SK-N-DZ (cell line): ENCODE measurements at regions not wholly inside any gene's neighbourhood (a gene's known extent, or its start where the extent isn't known, plus 50 kb on each side); places are given as distances from the start of the nearest gene placed in this dataset.
"Not testable (repeated sequence)": the region's sequence is repeated elsewhere in the genome, so short reads cannot be mapped to it uniquely, and the experiment has no call there.

Experiments used
- DNase-seq: peaks from one replicate; pipeline ENCODE4 v3.0.0-alpha.2; 2015; ENCODE audit warnings: low spot score

DNA sequence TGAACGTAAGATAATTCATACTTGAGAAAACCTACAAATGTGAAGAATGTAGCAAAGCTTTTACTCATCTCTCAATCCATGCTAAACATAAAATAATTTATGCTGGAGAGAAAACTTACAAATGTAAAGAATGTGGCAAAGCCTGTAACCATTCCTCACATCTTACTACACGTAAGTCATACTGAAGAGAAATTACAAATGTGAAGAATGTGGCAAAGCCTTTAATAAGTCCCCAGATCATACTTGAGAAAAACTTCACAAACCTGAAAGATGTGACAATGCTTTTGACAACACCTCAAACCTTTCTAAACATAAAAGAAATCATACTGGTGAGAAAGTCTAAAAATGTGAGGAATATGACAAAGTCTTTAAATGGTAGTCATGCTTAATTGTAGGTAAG, 89.4 kb downstream of the ZNF675 start:
- DNase-seq = no peak

DNA sequence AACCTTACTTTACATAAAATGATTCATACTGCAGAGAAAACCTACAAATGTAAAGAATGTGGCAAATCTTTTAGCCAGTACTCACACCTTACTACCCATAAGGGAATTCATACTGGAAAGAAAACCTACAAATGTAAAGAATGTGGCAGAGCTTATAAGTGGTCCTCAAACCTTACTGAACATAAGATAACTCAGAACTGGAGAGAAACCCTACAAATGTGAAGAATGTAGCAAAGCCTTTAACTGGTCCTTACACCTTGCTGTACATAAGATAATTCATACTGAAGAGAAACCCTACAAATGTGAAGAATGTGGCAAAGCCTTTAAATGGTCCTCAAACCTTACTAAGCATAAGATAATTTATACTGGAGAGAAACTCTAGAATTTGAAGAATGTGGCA, 90.1 kb downstream of the ZNF675 start:
- no peak for DNase-seq

DNA sequence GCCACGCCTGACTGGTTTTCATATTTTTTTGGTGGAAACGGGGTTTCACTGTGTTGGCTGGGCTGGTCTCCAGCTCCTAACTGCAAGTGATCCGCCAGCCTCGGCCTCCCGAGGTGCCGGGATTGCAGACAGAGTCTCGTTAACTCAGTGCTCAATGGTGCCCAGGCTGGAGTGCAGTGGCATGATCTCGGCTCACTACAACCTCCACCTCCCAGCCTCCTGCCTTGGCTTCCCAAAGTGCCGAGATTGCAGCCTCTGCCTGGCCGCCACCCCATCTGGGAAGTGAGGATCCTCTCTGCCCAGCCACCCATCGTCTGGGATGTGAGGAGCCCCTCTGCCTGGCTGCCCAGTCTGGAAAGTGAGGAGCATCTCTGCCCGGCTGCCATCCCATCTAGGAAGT, 92.7 kb downstream of the ZNF675 start:
- DNase-seq = not testable (repeated sequence)

DNA sequence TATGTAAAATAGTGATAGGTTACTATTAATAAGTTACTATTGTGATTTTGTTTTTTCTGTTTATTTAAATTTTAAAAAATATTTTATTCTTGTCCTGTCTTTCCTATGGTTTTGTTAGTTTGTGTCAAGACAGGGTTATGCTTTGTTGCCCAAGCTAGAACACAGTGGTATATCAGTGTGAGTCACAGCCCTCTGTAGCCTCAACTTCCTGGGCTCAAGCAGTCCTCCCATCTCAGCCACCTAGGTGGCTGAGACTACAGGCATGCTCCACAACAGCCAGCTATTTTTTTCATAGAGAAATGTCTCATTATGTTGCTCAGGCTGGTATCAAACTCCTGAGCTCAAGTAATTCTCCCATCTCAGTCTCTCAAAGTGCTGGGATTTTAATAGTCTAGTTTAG, 99.5 kb downstream of the ZNF675 start:
- no peak for DNase-seq

DNA sequence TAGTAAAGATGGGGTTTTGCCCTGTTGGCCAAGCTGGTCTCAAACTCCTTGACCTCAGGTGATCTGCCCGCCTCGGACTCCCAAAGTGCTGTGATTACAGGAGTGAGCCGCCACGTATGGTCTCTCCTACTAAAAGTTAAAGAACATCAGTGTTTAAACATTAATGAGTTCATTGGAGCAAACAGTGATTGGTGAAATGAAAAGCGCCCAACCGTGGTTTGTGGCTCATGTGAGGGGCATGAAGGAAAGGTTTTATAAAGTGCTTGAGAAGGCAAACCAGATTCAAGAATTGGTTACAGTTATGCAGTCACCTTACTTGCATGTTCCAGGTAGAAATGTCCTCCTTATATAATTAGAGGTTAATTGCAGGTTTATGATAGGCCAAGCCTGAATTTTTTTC, 109.5 kb downstream of the ZNF675 start:
- no peak for DNase-seq

DNA sequence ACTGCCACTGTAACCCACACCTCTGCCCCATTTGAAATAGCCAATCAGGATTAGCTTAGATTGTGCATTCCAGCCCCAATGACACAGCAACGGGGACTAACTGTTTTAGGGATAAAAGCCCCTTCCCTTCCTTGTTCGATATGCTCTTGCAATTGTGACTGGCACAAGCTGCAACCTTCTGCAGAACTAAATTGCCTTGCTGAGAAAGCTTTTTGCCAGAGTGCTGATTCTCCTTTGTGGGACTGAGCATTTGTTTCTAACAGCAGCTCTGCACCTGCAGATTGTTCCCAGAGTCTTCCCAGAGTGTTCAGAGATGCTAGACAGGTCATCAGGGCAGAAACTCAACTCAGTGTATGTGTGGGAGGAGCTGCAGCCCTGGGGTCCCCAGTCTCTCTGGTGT, 115.8 kb downstream of the ZNF675 start:
- no peak for DNase-seq

DNA sequence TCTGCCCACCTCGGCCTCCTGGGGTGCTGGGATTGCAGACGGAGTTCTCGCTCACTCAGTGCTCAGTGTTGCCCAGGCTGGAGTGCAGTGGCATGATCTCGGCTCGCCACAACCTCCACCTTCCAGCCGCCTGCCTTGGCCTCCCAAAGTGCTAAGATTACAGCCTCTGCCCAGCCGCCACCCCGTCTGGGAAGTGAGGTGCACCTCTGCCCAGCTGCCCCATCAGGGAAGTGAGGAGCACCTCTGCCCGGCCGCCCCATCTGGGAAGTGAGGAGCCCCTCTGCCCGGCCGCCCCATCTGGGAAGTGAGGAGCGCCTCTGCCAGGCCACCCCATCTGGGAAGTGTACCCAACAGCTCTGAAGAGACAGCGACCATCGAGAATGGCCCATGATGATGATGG, 118.9 kb downstream of the ZNF675 start:
- DNase-seq = not testable (repeated sequence)

DNA sequence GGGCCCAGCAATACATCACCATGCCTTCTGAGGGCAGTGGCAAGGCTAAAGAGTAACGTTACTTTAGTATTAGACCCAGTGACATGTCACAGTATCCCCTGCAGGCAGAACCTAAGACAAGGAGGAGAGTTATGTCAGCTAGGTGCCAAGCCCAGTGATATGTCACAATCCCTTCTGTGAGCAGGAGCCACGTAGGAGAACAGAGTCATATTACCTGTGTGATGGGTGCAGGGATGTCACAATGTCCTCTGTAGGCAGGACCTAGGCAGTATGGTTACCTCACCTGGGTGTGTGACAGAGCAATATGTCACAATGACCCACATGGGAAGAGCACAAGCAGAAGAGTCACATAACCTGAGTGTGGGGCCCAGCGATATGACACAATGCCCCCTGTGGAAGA, 121.8 kb downstream of the ZNF675 start:
- no peak for DNase-seq

DNA sequence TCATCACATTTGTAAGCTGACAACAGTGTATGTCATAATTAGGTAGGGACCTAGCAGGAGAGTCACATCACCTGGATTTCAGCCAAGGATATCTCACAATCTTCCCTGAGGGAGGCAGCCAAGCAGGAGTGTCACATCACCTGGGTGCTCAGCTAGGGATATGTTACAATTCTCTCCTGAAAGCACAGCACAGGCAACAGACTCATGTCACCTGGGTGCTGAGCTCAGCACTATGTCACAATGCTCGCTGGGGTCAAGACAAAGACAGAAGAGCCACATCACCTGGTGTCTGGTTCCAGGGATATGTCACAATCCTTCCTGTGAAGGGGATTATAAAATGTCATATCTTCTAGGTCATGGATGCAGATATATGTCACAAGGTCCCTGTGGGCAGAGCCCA, 123.7 kb downstream of the ZNF675 start:
- DNase-seq = no peak

DNA sequence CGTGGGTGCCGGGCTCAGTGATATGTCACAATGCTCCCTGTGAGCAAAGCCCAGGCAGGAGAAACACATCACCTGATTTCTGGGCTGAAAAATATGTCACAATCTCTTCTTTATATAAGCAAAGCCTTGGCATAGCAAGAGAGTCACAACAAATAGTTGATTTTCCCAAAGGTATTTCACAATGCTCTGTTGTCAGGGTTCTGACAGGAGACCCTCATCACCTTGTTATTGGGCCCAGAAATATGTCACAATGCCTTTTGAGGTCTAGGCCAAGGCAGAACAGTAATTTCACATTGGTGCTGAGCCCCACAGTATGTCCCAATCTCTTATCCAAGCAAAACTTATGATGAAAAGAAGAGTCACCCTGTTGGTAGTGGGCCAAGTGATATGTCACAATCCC, 125.7 kb downstream of the ZNF675 start:
- no peak for DNase-seq

DNA sequence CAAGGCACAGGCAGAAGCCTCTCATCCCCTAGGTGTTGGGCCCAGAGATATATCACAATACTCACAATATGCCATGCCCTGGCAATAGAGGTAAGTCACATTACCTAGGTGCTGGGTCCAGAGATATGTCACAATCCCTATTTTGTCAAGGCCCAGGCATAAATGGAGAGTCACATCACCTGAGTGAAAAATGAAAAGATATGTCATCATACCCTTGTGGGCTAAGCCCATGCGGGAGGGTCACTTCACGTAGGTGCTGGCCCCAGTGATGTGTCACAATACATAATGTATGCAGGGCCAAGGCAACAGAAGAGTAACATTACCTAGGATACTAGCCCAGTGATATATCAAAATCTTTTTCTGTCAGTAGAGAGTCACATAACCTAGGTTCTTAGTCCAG, 127.0 kb downstream of the ZNF675 start:
- no peak for DNase-seq

DNA sequence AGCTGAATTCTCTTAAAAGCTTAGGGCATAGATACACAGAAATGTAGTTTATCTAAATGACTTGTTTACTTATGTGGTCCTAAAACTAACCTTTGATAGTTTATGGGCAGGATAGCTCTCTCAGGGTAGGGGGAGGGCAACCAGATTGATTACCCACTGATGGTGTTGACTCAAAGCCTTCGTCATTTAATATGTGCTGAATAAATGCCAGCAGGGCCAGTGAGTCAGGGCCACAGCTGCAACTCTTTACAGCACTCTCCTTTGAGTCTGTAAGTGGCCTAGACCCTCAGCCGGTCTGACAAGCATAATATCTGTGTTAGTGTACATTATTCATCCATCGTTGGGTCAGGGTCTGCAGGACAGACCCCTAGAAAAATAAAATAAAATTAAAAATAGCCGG, 128.5 kb downstream of the ZNF675 start:
- no peak for DNase-seq

DNA sequence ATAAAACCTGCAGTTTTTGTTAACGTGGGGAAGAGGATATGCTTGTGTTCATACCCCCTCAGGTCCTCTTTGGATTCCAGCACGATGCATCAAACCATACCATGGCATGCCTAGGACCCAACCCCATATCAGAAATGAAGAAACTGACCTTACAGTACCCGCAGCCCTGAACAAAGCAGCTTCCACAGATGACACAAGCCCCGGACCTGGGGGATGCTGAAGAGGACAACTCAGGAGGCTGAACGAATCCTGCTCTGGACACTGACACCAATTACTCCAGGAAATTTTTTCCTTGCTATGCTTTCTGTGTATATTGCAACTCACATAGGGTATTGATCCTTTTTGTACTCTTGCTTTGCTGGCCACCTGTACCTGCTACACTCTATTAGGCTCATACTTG, 129.6 kb downstream of the ZNF675 start:
- no peak for DNase-seq

DNA sequence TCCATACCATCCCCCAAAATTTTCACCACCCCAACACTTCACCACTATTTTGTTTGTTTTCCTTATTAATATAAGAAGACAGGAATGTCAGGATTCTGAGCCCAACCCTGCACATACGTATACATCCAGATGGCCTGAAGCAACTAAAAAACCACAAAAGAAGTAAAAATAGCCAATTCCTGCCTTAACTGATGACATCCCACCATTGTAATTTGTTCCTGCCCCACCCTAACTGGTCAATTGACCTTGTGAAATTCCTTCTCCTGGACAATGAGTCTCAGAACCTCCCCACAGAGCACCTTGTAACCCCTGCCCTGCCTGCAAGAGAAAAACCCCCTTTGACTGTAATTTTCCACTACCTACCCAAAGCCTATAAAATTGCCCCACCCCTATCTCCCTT, 132.5 kb downstream of the ZNF675 start:
- DNase-seq = no peak

DNA sequence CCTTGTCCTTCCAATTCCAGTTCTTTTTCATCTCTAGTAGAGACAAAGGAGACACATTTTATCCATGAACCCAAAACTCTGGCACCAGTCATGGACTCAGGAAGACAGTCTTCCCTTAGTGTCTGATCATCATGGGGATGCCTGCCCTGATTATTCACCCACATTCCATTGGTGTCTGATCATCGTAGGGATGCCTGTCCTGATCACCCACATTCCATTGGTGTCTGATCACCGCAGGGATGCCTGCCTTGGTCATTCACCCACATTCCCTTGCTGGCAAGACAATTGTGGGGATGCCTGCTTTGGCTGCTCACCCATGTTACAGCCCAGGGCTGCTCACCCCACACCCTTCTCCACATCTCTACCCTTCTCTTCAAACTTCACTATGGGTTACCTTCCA, 136.9 kb downstream of the ZNF675 start:
- not testable (repeated sequence) for DNase-seq

DNA sequence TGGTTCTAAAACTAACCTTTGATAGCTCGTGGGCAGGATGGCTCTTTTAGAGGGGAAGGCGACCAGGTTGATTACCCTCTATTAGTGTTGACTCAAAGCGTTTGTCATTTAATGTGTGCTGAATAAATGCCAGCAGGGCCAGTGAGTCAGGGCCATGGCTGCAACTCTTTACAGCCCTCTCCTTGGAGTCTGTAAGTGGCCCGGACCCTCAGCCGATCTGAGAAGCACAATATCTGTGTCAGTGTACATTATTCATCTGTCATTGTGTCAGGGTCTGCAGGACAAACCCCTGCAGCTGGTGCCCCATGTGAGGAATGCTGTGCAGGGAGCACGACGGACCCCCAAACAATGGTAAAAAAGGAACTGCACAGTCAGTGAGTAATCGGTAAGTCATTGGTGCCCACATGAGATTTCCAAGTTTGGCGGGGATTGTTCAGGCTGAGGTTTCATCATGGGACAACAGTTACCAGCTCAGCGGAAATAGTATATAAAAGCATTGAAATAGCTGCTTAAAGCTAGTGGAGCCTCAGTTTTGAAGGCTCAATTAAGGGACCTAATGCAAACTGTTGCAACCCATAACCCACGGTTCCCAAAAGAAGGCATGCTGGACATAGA, 139.1 kb downstream of the ZNF675 start:
- DNase-seq = no peak

DNA sequence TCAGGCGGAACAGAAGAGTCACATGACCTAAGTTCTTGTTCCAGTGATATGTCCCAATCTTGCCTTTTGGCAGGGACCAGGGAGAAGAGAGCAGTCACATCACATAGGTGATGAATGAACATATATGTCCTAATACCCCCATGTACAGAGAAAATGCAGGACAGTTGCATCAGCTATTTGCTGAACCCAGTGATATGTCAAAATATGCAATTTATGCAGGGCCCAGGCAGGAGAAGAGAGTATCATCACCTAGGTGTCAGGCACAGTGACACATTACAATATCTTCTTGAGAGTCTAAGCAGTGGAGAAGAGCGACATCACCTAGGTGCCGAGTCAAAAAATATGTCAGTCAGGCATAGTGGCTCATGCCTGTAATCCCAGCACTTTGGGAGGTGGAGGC, 139.9 kb downstream of the ZNF675 start:
- no peak for DNase-seq

DNA sequence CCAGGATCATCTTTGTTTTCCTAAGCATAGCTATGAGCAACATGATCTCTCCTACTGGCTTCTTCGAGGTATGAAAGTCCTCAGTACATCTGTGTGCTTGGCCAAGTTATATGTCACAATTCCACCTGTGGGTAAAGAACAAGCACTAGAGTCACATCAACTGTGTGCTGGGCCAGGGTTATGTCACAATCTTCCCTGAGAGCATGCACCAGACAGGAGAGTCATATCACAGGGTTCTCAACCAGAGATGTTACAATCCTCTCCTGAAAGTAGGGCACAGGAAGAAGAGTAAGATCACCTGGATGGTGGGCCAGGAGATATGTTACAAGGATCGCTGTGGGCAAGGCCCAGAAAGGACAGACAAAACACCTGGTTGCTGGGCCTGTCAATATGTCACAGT, 143.7 kb downstream of the ZNF675 start:
- no peak for DNase-seq

DNA sequence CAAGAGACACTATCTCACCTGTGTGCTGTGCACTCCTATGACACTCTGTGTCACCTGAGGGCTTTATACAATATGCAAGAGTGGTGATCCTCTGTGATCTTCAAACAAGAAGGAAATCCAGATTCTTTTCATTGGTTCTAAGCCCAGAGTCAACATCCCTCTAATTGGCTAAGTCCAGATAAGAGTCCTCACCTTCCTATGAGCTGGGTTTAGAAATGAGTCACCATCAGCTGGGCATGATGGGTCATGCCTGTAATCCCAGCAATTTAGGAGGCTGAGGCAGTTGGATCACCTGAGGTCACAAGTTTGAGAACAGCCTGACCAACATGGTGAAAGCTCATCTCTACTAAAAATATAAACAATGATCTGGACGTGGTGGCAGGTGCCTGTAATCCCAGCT, 144.4 kb downstream of the ZNF675 start:
- DNase-seq = no peak

DNA sequence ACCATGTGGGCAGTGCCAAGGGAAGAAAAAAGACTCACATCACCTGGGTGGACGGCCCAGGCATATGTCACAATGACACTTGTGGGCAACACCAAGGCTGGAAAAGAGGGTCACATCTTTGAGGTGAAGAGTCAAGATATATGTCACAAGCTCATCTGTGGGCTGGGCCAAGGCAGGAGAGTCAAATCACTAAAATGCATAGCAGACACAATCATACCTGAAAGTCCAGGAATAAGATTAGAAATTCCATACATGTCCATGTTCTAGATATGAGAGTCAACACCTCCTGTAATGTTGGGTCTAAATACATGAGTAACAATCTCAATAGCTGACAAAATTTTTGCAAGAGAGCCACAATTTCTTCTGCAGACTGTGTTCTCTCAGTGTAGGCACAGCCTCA, 145.0 kb downstream of the ZNF675 start:
- DNase-seq = no peak

DNA sequence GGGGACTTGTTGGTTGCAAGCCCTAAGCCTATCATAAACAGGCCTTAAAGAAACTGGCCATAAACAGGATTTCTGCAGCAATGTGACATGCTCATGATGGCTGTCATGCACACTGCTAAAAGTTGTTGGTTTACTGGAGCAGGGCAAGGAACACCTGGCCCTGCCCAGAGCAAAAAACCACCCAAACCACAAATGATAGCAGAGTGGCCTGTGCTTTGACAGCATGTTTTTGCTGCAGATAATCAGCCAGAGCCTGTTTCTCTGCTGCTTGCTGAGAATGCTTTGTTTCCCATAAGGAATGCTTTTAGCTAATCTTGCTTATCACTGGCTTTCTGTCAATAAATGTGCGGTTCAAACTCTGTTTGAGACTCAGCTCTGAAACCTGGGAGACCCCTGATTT, 144.9 kb upstream of the ZNF91 start:
- not testable (repeated sequence) for DNase-seq

DNA sequence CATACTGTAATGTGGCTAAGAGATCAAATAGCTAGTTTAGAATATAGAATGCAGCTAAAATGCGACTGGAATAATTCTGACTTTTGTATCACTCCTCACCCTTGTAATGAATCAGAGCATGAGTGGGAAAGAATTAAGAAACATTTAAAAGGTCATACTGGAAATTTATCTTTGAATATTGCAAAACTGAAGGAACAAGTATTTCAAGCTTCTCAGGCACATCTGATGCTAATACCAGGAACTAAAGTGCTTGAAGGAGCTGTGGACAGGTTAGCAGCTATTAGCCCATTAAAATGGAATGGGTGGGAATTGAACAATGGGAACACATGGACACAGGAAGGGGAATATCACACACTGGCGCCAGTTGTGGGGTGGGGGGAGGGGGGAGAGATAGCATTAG, 144.2 kb upstream of the ZNF91 start:
- no peak for DNase-seq

DNA sequence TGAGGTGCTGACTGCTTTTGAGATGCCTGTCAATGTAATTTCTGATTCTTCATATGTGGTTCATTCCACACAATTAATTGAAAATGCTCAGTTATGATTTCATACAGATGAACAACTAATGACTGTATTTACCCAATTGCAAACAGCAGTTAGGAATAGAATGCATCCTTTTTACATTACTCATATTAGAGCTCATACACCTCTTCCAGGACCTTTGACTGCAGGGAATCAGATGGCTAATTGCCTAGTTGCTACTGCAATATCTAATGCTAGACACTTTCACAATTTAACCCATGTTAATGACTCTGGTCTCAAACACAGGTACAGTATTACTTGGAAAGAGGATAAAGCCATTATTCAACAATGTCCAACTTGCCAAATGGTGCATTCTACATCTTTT, 141.9 kb upstream of the ZNF91 start:
- DNase-seq = not testable (repeated sequence)

DNA sequence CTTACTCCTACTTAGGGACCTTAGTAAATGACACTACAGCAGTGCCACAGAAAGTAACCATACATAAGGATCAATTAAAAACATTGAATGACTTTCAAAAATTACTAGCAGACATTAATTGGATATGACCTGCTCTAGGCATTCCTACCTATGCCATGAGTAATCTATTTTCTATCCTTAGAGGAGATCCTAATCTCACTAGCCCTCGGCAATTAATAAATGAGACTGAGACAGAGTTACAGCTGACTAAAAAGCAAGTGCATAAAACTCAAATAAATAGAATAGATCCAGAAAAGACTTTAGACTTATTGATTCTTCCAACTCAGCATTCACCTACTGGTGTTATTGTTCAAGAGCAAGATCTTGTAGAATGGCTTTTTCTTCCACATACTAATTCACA, 141.1 kb upstream of the ZNF91 start:
- DNase-seq = not testable (repeated sequence)
